GM12865 (cell line): ENCODE measurements at regions not wholly inside any gene's neighbourhood (a gene's known extent, or its start where the extent isn't known, plus 50 kb on each side); places are given as distances from the start of the nearest gene placed in this dataset.

ENCODE experiments used
- DNase-seq: peaks from one replicate; pipeline ENCODE4 v3.0.0; 2010; ENCODE audit warnings: low read depth
- H3K4me3 ChIP-seq: 2 replicates; pipeline ENCODE4 v1.5.1; 2011; ENCODE audit warnings: mild to moderate bottlenecking, low read depth, low read length, control low read depth
- TF ChIP-seq, protein P1 (sequence below): IDR thresholded peaks from 2 replicates; pipeline ENCODE4 v1.5.1; 2011; ENCODE audit warnings: low read length, control low read depth, low read depth, inconsistent platforms; ENCODE audit not compliant: insufficient read depth; ENCODE audit errors: missing control alignments

DNA sequence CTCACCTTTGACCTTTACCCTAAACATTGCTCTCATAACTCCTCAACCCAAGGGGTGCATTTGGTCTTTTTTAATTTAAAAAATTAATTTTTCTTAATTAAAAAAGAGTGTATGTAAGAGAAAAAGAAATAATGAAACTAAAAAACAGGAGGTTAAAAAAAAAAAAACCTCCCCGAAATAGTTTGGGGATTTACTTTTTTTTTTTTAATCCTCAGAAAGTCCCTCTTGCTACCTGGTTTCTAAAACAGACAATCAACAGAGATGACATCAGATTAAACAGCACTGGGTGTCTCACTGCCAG is 301.3 kb downstream of the SOX9 start:
- peak overlapping the region; percentile 63 for H3K4me3 ChIP-seq

DNA sequence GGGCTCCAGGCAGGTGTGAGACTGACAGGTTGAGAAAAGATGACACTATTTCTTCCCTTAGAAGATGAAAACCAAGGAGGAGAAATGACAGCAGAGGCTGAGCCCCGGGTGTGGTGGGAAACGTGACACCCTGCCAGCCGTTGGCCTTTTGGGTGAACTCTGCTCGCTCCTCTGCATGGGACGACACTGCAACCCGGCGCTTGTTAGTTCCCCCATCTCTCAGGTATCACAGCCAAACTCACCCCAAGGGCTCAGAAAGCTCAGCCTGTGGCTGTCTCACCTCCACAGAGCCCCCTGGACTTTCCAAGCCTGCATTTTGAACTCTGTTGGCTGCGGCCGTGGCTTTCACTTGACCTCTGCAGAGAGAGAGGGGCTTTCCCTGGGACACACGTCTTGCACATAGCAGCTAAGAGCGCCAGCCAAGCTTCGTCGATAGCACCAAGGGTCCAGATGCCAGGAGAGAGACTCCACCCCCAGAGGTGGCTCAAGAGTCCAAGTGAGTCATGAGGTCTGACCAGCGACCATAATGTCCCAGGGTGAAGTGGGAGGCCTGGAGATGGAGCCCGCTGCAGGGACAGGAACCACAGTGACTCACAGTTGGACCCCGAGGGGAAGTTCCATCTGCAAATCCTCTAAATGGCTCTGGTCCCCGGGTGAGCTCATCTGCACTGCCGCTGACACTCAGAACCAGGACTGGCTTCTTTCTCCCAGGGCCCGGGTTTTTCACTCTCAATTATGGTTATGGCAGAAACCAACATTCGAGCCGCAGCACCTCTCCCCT is 301.9 kb downstream of the SOX9 start:
- TF ChIP-seq, protein P1, sequence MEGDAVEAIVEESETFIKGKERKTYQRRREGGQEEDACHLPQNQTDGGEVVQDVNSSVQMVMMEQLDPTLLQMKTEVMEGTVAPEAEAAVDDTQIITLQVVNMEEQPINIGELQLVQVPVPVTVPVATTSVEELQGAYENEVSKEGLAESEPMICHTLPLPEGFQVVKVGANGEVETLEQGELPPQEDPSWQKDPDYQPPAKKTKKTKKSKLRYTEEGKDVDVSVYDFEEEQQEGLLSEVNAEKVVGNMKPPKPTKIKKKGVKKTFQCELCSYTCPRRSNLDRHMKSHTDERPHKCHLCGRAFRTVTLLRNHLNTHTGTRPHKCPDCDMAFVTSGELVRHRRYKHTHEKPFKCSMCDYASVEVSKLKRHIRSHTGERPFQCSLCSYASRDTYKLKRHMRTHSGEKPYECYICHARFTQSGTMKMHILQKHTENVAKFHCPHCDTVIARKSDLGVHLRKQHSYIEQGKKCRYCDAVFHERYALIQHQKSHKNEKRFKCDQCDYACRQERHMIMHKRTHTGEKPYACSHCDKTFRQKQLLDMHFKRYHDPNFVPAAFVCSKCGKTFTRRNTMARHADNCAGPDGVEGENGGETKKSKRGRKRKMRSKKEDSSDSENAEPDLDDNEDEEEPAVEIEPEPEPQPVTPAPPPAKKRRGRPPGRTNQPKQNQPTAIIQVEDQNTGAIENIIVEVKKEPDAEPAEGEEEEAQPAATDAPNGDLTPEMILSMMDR, result no peak
- H3K4me3 ChIP-seq, result peak overlapping the region; percentile 63
- DNase-seq, result peak; percentile 95

More for the DNA sequence above, 301.3 kb downstream of the SOX9 start:
- no peak for DNase-seq
- TF ChIP-seq, protein P1, result no peak

DNA sequence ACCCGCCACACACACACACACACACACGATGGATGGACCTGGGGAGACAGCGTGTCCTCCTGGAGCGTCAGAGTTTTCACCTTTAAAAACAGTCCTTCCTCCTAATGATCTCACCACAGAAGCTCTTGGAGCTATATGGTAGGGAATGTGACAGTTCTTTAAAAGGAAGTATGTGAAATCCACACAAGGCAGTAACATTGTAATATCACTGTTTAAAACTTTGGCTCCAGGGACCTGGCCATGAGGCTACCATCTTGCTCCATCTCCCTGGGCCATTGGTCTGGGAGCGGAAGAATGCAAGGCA is 302.4 kb downstream of the SOX9 start:
- peak overlapping the region; percentile 63 for H3K4me3 ChIP-seq
- TF ChIP-seq, protein P1, result no peak
- no peak for DNase-seq

DNA sequence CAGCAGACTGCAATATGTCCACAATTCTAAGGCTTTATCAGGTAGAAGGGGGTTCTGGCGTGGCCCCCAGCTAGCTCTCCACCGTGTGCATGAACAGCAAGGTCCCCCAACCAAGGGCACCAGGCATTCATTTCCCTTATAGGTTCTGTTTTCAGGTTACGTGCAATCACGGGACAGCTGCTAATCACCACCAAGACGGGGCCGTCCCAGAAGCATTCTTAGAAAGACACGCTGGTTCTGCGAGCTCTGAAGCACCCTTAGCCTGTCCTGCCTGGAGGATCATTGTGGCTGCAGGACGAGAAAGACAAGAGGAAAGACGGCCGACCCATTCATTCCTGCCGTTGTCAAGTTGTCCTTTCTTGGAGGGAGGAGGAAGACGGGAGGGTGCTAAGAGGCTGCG is 302.9 kb downstream of the SOX9 start:
- TF ChIP-seq, protein P1, result no peak
- peak overlapping the region; percentile 63 for H3K4me3 ChIP-seq
- peak; percentile 86 for DNase-seq

DNA sequence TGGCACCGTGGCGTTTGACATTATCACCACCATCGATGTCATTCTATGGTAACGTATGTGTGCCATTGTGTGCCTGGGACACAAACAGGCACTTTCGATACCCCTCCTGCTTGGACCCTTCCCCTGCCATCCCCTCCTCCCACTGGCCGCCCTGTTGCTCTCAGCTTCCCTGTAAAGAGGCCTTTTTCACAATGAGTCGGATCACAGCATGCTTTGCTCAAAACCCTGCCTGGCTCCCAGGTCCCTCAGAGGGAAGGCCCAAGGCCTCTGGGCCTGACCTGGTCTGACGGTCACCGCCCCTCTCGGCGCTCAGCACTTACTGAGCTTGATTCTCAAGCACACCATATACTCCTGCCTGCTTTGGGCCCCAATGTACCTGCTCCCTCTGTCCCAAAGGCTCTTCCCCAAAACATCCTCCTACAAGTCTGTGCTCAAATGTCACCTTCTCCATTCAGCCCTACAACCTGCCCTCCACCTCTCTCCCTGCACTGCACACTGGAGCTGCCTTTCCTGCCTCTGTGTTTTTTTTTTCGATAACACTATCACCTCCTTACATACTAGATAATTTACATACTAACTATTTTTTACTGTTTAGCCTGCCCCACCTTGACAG is 303.8 kb downstream of the SOX9 start:
- DNase-seq, result peak; percentile 55
- TF ChIP-seq, protein P1, result no peak
- H3K4me3 ChIP-seq, result peak overlapping the region; percentile 63

DNA sequence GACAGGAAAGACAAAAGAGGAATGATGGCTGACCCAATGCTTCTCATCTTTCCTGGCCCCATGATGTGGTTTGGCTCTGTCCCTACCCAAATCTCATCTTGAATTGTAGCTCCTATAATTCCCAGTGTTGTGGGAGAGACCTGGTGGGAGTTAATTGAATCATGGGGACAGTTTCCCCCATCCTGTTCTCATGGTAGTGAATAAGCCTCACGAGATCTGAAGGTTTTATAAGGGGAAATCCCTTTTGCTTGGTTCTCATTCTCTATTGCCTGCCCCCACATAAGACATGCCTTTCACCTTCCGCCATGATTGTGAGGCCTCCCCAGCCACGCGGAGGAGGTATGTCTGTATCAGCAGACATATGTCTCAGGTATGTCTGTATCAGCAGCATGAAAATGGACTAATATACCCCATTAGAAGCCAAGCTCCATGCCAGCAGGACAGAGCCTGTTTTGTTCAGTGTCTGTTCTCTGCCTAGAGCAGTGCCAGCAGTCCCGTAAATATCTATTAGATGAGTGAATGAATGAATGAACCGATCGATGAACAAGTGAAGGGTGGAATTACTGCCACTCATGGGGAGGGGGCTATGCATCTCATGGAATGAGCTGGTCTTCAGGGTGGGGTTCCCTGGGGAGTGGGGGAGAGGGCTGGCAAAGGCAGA is 304.4 kb downstream of the SOX9 start:
- TF ChIP-seq, protein P1, result no peak
- peak overlapping the region; percentile 63 for H3K4me3 ChIP-seq
- DNase-seq, result peak; percentile 73

DNA sequence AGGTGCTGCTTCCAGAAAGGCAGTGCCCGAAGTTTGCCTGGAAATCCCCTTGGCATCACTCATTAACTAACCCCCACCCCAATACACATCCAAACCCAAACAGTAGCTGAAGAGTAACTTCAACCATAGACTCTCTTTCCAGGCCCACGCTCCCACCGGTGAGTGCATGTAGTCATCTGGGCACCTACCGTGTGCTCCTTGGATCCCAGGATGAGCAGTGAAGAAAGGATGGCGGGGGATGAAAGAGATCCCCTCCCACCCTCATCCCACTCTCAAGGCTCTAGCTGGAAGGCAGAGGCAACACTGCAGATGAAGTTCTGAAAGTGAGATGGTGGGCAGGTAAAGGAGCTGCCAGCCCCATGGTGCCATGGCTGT is 305.0 kb downstream of the SOX9 start:
- no peak for DNase-seq
- TF ChIP-seq, protein P1, result no peak
- peak overlapping the region; percentile 63 for H3K4me3 ChIP-seq
